ENCODE measurements at regions not wholly inside any gene's neighbourhood (a gene's known extent, or its start where the extent isn't known, plus 50 kb on each side); places are given as distances from the start of the nearest gene placed in this dataset.

DNA sequence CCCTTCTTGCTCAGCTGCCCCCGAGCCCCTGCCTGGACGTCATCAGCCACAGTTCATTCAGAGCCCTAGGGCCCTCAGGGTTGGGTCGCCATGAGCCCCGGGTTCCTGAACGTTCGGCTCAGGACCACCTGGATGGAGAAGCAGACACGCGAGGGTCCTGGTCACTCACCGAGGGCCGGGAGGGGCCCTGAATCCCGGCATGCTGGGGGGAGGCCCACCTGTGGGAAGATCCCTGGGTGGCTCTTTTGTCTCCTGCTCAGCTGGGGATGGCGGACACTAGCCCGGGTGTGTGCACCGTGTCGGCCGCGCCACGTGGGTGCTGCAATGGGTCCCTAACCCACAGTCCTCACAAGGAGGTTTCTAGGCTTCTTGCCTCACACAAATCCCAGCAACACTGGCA lies 78.1 kb upstream of the TTC34 start:
- no peak for DNase-seq
- Histone ChIP-seq H3K4me1 (replicated peaks; ENCODE audit: insufficient read depth) (no peaks in the 10 kb centered on the region), H3K27ac (no peak overlapping the region), H3K36me3 (ENCODE audit: low read depth) (no peaks in the 10 kb centered on the region), H2AFZ (no peak overlapping the region), H3K4me3 (no peak overlapping the region), H3K79me2 (ENCODE audit: low read depth) (no peaks in the 10 kb centered on the region), H3K9me3 (ENCODE audit: insufficient read depth, low read depth) (no peaks in the 10 kb centered on the region), H3K9me2 (ENCODE audit: insufficient read depth) (no peaks in the 10 kb centered on the region), H4K20me1 (ENCODE audit: insufficient read depth) (no peaks in the 10 kb centered on the region), H3K27me3 (ENCODE audit: insufficient read depth, low read depth) (peaks cover 99% of the 10 kb centered on the region), H3K4me2 (no peak overlapping the region), H3F3A (ENCODE audit: insufficient read depth, low read depth) (no peaks in the 10 kb centered on the region)
- no TSS peak for BruUV-seq (replicated peaks)
- TF ChIP-seq, protein P1, sequence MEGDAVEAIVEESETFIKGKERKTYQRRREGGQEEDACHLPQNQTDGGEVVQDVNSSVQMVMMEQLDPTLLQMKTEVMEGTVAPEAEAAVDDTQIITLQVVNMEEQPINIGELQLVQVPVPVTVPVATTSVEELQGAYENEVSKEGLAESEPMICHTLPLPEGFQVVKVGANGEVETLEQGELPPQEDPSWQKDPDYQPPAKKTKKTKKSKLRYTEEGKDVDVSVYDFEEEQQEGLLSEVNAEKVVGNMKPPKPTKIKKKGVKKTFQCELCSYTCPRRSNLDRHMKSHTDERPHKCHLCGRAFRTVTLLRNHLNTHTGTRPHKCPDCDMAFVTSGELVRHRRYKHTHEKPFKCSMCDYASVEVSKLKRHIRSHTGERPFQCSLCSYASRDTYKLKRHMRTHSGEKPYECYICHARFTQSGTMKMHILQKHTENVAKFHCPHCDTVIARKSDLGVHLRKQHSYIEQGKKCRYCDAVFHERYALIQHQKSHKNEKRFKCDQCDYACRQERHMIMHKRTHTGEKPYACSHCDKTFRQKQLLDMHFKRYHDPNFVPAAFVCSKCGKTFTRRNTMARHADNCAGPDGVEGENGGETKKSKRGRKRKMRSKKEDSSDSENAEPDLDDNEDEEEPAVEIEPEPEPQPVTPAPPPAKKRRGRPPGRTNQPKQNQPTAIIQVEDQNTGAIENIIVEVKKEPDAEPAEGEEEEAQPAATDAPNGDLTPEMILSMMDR (conservative IDR thresholded peaks at IDR 0.05): no peak
- no peak; the same call in 1 of the 2 replicates for TF ChIP-seq EZH2 (IDR thresholded peaks at IDR 0.05; ENCODE audit: low read depth)
- ChIA-PET POLR2A (ENCODE audit: unreplicated experiment) (no interaction called here), CTCF (no interaction called here)
- intact Hi-C loops (cut with micrococcal nuclease; ENCODE audit: unreplicated experiment): no loop called here

DNA sequence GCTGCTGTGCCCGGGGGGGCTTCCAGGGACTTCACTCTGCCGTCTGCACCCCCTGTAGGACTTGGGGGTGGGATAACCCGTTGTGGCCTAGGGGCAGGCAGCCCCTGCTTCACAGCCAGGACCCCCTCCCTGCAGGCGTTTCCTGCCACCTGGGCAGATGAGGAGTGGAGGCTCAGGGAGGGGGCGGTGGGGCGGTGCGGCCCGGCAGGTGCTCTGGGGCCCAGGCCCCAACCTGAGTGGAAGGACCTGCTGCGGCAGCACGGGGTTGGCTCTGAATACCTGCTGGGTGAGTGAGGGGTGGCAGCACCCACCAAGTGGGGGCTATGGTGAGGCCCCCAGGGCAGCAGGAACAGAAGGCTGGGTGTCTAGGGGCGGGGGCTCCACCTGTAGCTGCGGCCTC lies 78.6 kb upstream of the TTC34 start:
- ChIA-PET POLR2A (ENCODE audit: unreplicated experiment) (no interaction called here), CTCF (no interaction called here)

DNA sequence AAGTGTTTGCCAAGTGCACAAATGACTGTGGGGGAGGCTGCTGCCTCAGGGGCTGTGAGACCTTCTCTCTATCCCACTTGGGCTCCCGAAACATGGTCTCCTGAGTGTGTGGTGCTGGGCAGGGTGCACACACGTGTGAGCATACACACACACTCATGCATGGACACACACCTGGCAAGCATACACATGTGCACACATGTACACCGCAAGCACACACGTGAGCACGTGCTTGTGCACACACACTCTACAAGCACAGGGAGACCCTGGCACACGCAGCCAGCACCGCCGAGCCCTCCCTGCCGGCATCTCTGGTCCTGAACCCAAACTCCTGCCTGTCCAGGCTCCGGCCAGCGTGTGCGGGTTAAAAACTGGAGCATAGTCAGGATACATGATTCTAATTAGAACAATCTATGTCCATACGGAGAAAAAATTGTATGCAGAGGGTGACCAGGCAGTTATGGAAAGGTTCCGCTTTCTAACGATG lies 79.4 kb upstream of the TTC34 start:
- no peaks in the 10 kb centered on the region for H4K20me1 ChIP-seq (ENCODE audit: insufficient read depth)
- intact Hi-C loops (cut with micrococcal nuclease; ENCODE audit: unreplicated experiment): no loop called here
- TF ChIP-seq, protein P1 (conservative IDR thresholded peaks at IDR 0.05): no peak
- TF ChIP-seq EZH2 (IDR thresholded peaks at IDR 0.05; ENCODE audit: low read depth): no peak
- H3K27me3 ChIP-seq (ENCODE audit: insufficient read depth, low read depth): peaks cover 98% of the 10 kb centered on the region
- no peaks in the 10 kb centered on the region for H3K9me3 ChIP-seq (ENCODE audit: insufficient read depth, low read depth)
- BruUV-seq (replicated peaks): no TSS peak
- no peak overlapping the region for H3K4me2 ChIP-seq
- ChIA-PET CTCF (no interaction called here), POLR2A (ENCODE audit: unreplicated experiment) (no interaction called here)
- H3K9me2 ChIP-seq (ENCODE audit: insufficient read depth): no peaks in the 10 kb centered on the region
- H3K36me3 ChIP-seq (ENCODE audit: low read depth): no peaks in the 10 kb centered on the region
- no peaks in the 10 kb centered on the region for H3F3A ChIP-seq (ENCODE audit: insufficient read depth, low read depth)
- no peak for DNase-seq
- no peak overlapping the region for H3K4me3 ChIP-seq
- H3K27ac ChIP-seq: no peak overlapping the region
- H3K4me1 ChIP-seq (replicated peaks; ENCODE audit: insufficient read depth): no peaks in the 10 kb centered on the region
- no peaks in the 10 kb centered on the region for H3K79me2 ChIP-seq (ENCODE audit: low read depth)
- H2AFZ ChIP-seq: no peak overlapping the region

More for the DNA sequence above, 78.6 kb upstream of the TTC34 start:
- H3F3A ChIP-seq (ENCODE audit: insufficient read depth, low read depth): no peaks in the 10 kb centered on the region
- no peak for TF ChIP-seq EZH2 (IDR thresholded peaks at IDR 0.05; ENCODE audit: low read depth)
- TF ChIP-seq, protein P1 (conservative IDR thresholded peaks at IDR 0.05): no peak
- no peaks in the 10 kb centered on the region for H3K36me3 ChIP-seq (ENCODE audit: low read depth)
- intact Hi-C loops (cut with micrococcal nuclease; ENCODE audit: unreplicated experiment): no loop called here
- no peaks in the 10 kb centered on the region for H3K9me3 ChIP-seq (ENCODE audit: insufficient read depth, low read depth)
- no peak overlapping the region for H2AFZ ChIP-seq
- no peak overlapping the region for H3K4me3 ChIP-seq
- DNase-seq: no peak
- peaks cover 98% of the 10 kb centered on the region for H3K27me3 ChIP-seq (ENCODE audit: insufficient read depth, low read depth)
- no peaks in the 10 kb centered on the region for H3K9me2 ChIP-seq (ENCODE audit: insufficient read depth)
- no peak overlapping the region for H3K27ac ChIP-seq
- no peaks in the 10 kb centered on the region for H3K4me1 ChIP-seq (replicated peaks; ENCODE audit: insufficient read depth)
- H3K79me2 ChIP-seq (ENCODE audit: low read depth): no peaks in the 10 kb centered on the region
- no peak overlapping the region for H3K4me2 ChIP-seq
- BruUV-seq (replicated peaks): no TSS peak
- no peaks in the 10 kb centered on the region for H4K20me1 ChIP-seq (ENCODE audit: insufficient read depth)

Data from PC-9 (cell line).